HepG2 (cell line): ENCODE measurements at regions not wholly inside any gene's neighbourhood (a gene's known extent, or its start where the extent isn't known, plus 50 kb on each side); places are given as distances from the start of the nearest gene placed in this dataset.

Source experiments
- ATAC-seq: fragments of 200-7000 bp; cut with Tn5 transposase; 3 replicates; pipeline ENCODE4 v1.9.1; 2020; ENCODE audit warnings: mild to moderate bottlenecking, moderate library complexity
- BruUV-seq: library from RNA; stranded (reverse); fragments of 400-500 nt; replicated peaks from 2 replicates; lab custom pipeline; 2021; lab: Mats Ljungman, UMichigan
- CTCF ChIA-PET: fragments of 300-600 bp; formaldehyde crosslinking; extraction: SDS; loops from one replicate; lab custom pipeline; 2021; ENCODE audit warnings: low total read pairs, inconsistent platforms, low intra/inter-chr PET ratio; lab: Yijun Ruan, JAX
- POLR2A ChIA-PET: fragments of 350-600 bp; sonication (Branson Sonifier 250); formaldehyde crosslinking; loops from one replicate; lab custom pipeline; 2020; ENCODE audit warnings: antibody characterized with exemption, inconsistent platforms; lab: Yijun Ruan, JAX
- DNase-seq: peaks from one replicate; pipeline ENCODE4 v3.0.0-alpha.2; 2015; ENCODE audit warnings: low spot score
- FAIRE-seq: peaks from 3 replicates; lab custom pipeline; 2011; peaks lifted over from hg19 to GRCh38; lab: Jason Lieb, UNC
- H2AFZ ChIP-seq: one replicate; pipeline ENCODE4 v1.6.1; 2011; ENCODE audit warnings: low read length, inconsistent platforms
- H3K27ac ChIP-seq: fragments of 300-600 bp; 3 replicates; pipeline ENCODE4 v1.8.0; 2011; ENCODE audit warnings: mixed run types, mild to moderate bottlenecking, mixed read lengths, low read length, inconsistent platforms; ENCODE audit not compliant: insufficient read depth; ENCODE audit errors: extremely low read length
- H3K27me3 ChIP-seq, 2 experiments: fragments of 200-600 bp in 1 of 2; 2 replicates in 1 of 2; 3 replicates in 1 of 2; pipeline versions ENCODE4 v1.6.0 to v1.8.0; 2011; ENCODE audit warnings: low read length in 2 of 2, mild to moderate bottlenecking in 2 of 2, moderate library complexity in 2 of 2, inconsistent platforms in 1 of 2; ENCODE audit not compliant: insufficient read depth in 2 of 2, control insufficient read depth in 1 of 2
- H3K36me3 ChIP-seq, 2 experiments: fragments of 200-600 bp in 1 of 2; replicated peaks in 1 of 2; 2 replicates in 1 of 2; 3 replicates in 1 of 2; pipeline versions ENCODE4 v1.5.1 to v1.8.0; 2011; ENCODE audit warnings: low read length in 2 of 2, inconsistent platforms in 1 of 2; ENCODE audit not compliant: insufficient read depth in 2 of 2, control insufficient read depth in 1 of 2
- H3K4me1 ChIP-seq: 2 replicates; pipeline ENCODE4 v1.5.1; 2012; ENCODE audit warnings: low read length, inconsistent platforms; ENCODE audit not compliant: insufficient read depth
- H3K4me2 ChIP-seq: 2 replicates; pipeline ENCODE4 v1.6.0; 2011; ENCODE audit warnings: low read depth, low read length, inconsistent platforms
- H3K4me3 ChIP-seq, 3 experiments: fragments of 200-600 bp in 1 of 3; sonication (generic), shearing (Covaris generic) in 1 of 3; replicated peaks in 1 of 3; 2 replicates each; pipeline ENCODE4 v1.5.1; 2011 to 2016; ENCODE audit warnings: low read length in 3 of 3, inconsistent platforms in 2 of 3, low read depth in 2 of 3, mild to moderate bottlenecking in 2 of 3, control low read depth in 1 of 3, mixed read lengths in 1 of 3; ENCODE audit not compliant: insufficient read depth in 1 of 3
- H3K79me2 ChIP-seq: one replicate; pipeline ENCODE4 v1.6.1; 2011; ENCODE audit warnings: low read length, inconsistent platforms; ENCODE audit not compliant: insufficient read depth
- H3K9ac ChIP-seq: 2 replicates; pipeline ENCODE4 v1.6.0; 2011; ENCODE audit warnings: mild to moderate bottlenecking, low read depth, low read length, inconsistent platforms; ENCODE audit not compliant: insufficient read depth
- H3K9me3 ChIP-seq: 2 replicates; pipeline ENCODE4 v1.5.1; 2012; ENCODE audit warnings: mild to moderate bottlenecking, low read length
- H4K20me1 ChIP-seq: 2 replicates; pipeline ENCODE4 v1.6.0; 2011; ENCODE audit warnings: inconsistent platforms, mild to moderate bottlenecking, low read length, moderate library complexity; ENCODE audit not compliant: insufficient read depth
- KLF16 ChIP-seq, 2 experiments: sonication (generic) in 1 of 2; formaldehyde crosslinking in 1 of 2; IDR thresholded peaks; 2 replicates each; pipeline versions ENCODE4 v1.6.1 to v1.8.0; 2016 to 2023; ENCODE audit warnings: missing genetic modification reagents in 2 of 2, missing compliant biosample characterization in 1 of 2
- RAD21 ChIP-seq: fragments of 450-650 bp; formaldehyde crosslinking; IDR thresholded peaks from 2 replicates; pipeline ENCODE4 v1.5.0; 2020; ENCODE audit warnings: mild to moderate bottlenecking
- TMF1 ChIP-seq: sonication (generic); formaldehyde crosslinking; IDR thresholded peaks from 2 replicates; pipeline ENCODE4 v1.8.1; 2022; ENCODE audit warnings: low read depth, missing genetic modification reagents
- ZBTB42 ChIP-seq: sonication (generic); formaldehyde crosslinking; IDR thresholded peaks from 2 replicates; pipeline ENCODE4 v1.5.0; 2020; ENCODE audit warnings: mild to moderate bottlenecking, missing genetic modification reagents
- WGBS: methylation state at CpG from one replicate; pipeline ENCODE4 v1.1.6; 2017; ENCODE audit warnings: low lambda C conversion rate; 5-methylcytosine and 5-hydroxymethylcytosine counted together
- in situ Hi-C: cut with HindIII; loops from 2 replicates; pipeline ENCODE4 v1.10.0; 2017; ENCODE audit warnings: low pct_unique_long_range_greater_than_20kb; ENCODE audit not compliant: extremely low pct_ligation_motif_present
- intact Hi-C: fragments of 100-400 bp; cut with micrococcal nuclease; formaldehyde crosslinking; loops from one replicate; pipeline ENCODE4 v1.10.0; 2022; ENCODE audit not compliant: unreplicated experiment
- TF ChIP-seq, protein P1 (sequence below): sonication (generic); formaldehyde crosslinking; IDR thresholded peaks from 2 replicates; pipeline ENCODE4 v1.4.0; 2020; ENCODE audit warnings: missing genetic modification reagents
- TF ChIP-seq, protein P2 (sequence below): fragments of 450-650 bp; IDR thresholded peaks from 2 replicates; pipeline ENCODE4 v1.6.1; 2016
- TF ChIP-seq, protein P3 (sequence below): sonication (generic); formaldehyde crosslinking; IDR thresholded peaks from 2 replicates; pipeline ENCODE4 v1.5.1; 2020; ENCODE audit warnings: missing genetic modification reagents, mild to moderate bottlenecking, borderline replicate concordance
- TF ChIP-seq, protein P4 (sequence below): sonication (generic); formaldehyde crosslinking; IDR thresholded peaks from 2 replicates; pipeline ENCODE4 v1.5.0; 2020; ENCODE audit warnings: missing genetic modification reagents, mild to moderate bottlenecking, borderline replicate concordance

DNA sequence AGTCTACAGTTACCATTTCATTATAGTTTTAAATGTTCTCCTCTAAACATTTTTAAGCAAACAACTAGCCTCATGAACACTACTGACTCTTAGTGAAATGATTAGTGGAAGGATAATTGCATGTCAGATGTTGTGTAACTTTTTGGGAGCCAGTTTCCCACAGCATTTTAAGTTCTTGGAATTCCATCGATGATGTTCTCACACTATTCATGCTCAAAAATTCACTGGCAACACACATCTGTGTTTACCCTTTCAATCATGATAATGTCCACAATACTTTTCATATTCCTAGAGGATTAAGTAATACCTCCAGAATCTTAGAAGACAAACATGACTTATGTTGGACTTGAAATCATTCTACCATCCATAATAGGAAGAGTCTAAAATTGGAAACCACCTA lies 678.1 kb upstream of the ID4 start:
- Histone ChIP-seq H3K4me3 (no peak overlapping the region), H3K27me3 (no peaks in the 10 kb centered on the region), H3K9me3 (peaks cover 84% of the 10 kb centered on the region)
- no peak for ATAC-seq
- TF ChIP-seq TMF1 (CRISPR knock-in tag) (no peak), KLF16 (CRISPR knock-in tag; IDR thresholded peaks at IDR 0.05) (no peak), RAD21 (CRISPR knock-in tag) (no peak), ZBTB42 (CRISPR knock-in tag) (no peak)
- TF ChIP-seq, protein P1, sequence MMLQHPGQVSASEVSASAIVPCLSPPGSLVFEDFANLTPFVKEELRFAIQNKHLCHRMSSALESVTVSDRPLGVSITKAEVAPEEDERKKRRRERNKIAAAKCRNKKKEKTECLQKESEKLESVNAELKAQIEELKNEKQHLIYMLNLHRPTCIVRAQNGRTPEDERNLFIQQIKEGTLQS (CRISPR knock-in tag) = no peak
- TF ChIP-seq, protein P2, sequence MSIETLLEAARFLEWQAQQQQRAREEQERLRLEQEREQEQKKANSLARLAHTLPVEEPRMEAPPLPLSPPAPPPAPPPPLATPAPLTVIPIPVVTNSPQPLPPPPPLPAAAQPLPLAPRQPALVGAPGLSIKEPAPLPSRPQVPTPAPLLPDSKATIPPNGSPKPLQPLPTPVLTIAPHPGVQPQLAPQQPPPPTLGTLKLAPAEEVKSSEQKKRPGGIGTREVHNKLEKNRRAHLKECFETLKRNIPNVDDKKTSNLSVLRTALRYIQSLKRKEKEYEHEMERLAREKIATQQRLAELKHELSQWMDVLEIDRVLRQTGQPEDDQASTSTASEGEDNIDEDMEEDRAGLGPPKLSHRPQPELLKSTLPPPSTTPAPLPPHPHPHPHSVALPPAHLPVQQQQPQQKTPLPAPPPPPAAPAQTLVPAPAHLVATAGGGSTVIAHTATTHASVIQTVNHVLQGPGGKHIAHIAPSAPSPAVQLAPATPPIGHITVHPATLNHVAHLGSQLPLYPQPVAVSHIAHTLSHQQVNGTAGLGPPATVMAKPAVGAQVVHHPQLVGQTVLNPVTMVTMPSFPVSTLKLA = no peak
- TF ChIP-seq, protein P3, sequence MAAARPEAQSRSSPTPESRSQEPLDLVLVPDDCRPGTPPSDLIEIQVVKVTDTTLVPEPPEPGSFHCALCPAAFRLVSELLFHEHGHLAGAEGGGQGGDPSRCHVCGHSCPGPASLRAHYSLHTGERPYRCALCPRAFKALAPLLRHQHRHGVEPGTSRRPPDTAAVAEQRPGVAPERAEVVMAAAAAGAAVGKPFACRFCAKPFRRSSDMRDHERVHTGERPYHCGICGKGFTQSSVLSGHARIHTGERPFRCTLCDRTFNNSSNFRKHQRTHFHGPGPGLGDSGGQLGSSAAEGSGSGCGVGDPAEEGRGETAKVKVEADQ (CRISPR knock-in tag) = no peak
- TF ChIP-seq, protein P4, sequence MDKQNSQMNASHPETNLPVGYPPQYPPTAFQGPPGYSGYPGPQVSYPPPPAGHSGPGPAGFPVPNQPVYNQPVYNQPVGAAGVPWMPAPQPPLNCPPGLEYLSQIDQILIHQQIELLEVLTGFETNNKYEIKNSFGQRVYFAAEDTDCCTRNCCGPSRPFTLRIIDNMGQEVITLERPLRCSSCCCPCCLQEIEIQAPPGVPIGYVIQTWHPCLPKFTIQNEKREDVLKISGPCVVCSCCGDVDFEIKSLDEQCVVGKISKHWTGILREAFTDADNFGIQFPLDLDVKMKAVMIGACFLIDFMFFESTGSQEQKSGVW (CRISPR knock-in tag) = no peak
- TF ChIP-seq, all 625 proteins: peak for 0
- Histone ChIP-seq H3K79me2 (no peaks in the 10 kb centered on the region), H3K4me2 (no peak overlapping the region), H4K20me1 (no peaks in the 10 kb centered on the region), H3K4me1 (no peaks in the 10 kb centered on the region), H3K9ac (no peak overlapping the region), H2AFZ (no peak overlapping the region), H3K36me3 (no peaks in the 10 kb centered on the region), H3K27ac (no peak overlapping the region)
- FAIRE-seq = no peak
- DNase-seq = no peak
- intact Hi-C loops = no loop called here
- WGBS = 4% methylated on average over 1 of the region's 1 CpG
- in situ Hi-C loops = no loop called here
- BruUV-seq = no TSS peak
- POLR2A ChIA-PET = no interaction called here
- CTCF ChIA-PET = no interaction called here
